PC-9 (cell line): ENCODE measurements at regions not wholly inside any gene's neighbourhood (a gene's known extent, or its start where the extent isn't known, plus 50 kb on each side); places are given as distances from the start of the nearest gene placed in this dataset.
"Not testable (repeated sequence)": the region's sequence is repeated elsewhere in the genome, so short reads cannot be mapped to it uniquely, and the experiment has no call there.

Experiments used
- BruUV-seq: library from RNA; stranded (reverse); fragments of 400-500 nt; replicated peaks from 2 replicates; lab custom pipeline; 2021; lab: Mats Ljungman, UMichigan
- CTCF ChIA-PET: fragments of 300-600 bp; sonication (Branson Sonifier 250); formaldehyde crosslinking; loops from one replicate; lab custom pipeline; 2022; ENCODE audit warnings: antibody characterized with exemption; lab: Charles Lee
- POLR2A ChIA-PET: fragments of 300-600 bp; sonication (Branson Sonifier 250); formaldehyde crosslinking; loops from one replicate; lab custom pipeline; 2022; ENCODE audit warnings: antibody characterized with exemption; ENCODE audit not compliant: unreplicated experiment; lab: Charles Lee
- DNase-seq, 2 experiments: peaks; one replicate each; pipeline versions ENCODE4 v3.0.0 to v3.0.0-alpha.2; 2015 to 2022; ENCODE audit warnings: mixed read lengths in 1 of 2
- H2AFZ ChIP-seq: fragments of 200-600 bp; sonication (generic); 2 replicates; pipeline ENCODE4 v1.8.1; 2017; ENCODE audit warnings: antibody characterized with exemption
- H3F3A ChIP-seq: fragments of 200-600 bp; sonication (generic); 2 replicates; pipeline ENCODE4 v1.8.1; 2017; ENCODE audit warnings: antibody characterized with exemption, mild to moderate bottlenecking, low read depth; ENCODE audit not compliant: insufficient read depth
- H3K27ac ChIP-seq: fragments of 200-600 bp; sonication (generic); 2 replicates; pipeline ENCODE4 v1.6.1; 2016; ENCODE audit warnings: mixed run types
- H3K27me3 ChIP-seq: fragments of 200-600 bp; sonication (generic); 2 replicates; pipeline ENCODE4 v1.6.1; 2016; ENCODE audit warnings: low read depth, mixed run types; ENCODE audit not compliant: insufficient read depth
- H3K36me3 ChIP-seq: fragments of 200-600 bp; sonication (generic); 2 replicates; pipeline ENCODE4 v1.6.1; 2016; ENCODE audit warnings: low read depth, mixed run types
- H3K4me1 ChIP-seq: fragments of 200-600 bp; sonication (generic); replicated peaks from 2 replicates; pipeline ENCODE4 v1.6.1; 2016; ENCODE audit warnings: mixed run types; ENCODE audit not compliant: insufficient read depth
- H3K4me2 ChIP-seq: fragments of 200-600 bp; sonication (generic); 2 replicates; pipeline ENCODE4 v1.6.1; 2017; ENCODE audit warnings: mixed run types
- H3K4me3 ChIP-seq: fragments of 200-600 bp; sonication (generic); 2 replicates; pipeline ENCODE4 v1.6.1; 2016; ENCODE audit warnings: mixed run types
- H3K79me2 ChIP-seq: fragments of 200-600 bp; sonication (generic); 2 replicates; pipeline ENCODE4 v1.6.1; 2017; ENCODE audit warnings: low read depth, mixed run types
- H3K9me2 ChIP-seq: fragments of 200-600 bp; sonication (generic); 2 replicates; pipeline ENCODE4 v1.8.1; 2017; ENCODE audit warnings: mild to moderate bottlenecking; ENCODE audit not compliant: insufficient read depth
- H3K9me3 ChIP-seq: fragments of 200-600 bp; sonication (generic); 2 replicates; pipeline ENCODE4 v1.8.1; 2016; ENCODE audit warnings: low read depth; ENCODE audit not compliant: insufficient read depth
- H4K20me1 ChIP-seq: fragments of 200-600 bp; sonication (generic); 2 replicates; pipeline ENCODE4 v1.8.1; 2017; ENCODE audit not compliant: insufficient read depth
- EZH2 ChIP-seq: fragments of 200-600 bp; sonication (generic); IDR thresholded peaks from 2 replicates; pipeline ENCODE4 v1.8.0; 2017; ENCODE audit warnings: antibody characterized with exemption, low read depth
- intact Hi-C: fragments of 100-400 bp; cut with micrococcal nuclease; formaldehyde crosslinking; loops from one replicate; pipeline ENCODE4 v1.10.0; 2022; ENCODE audit not compliant: unreplicated experiment
- TF ChIP-seq, protein P1 (sequence below): fragments of 200-600 bp; sonication (generic); conservative IDR thresholded peaks from 2 replicates; pipeline ENCODE4 v1.6.1; 2017; ENCODE audit warnings: mixed run types, antibody characterized with exemption, mild to moderate bottlenecking, moderate library complexity

GRCh38 chr20:56706867-56707360, 77.8 kb downstream of the TFAP2C start:
- TF ChIP-seq, protein P1, sequence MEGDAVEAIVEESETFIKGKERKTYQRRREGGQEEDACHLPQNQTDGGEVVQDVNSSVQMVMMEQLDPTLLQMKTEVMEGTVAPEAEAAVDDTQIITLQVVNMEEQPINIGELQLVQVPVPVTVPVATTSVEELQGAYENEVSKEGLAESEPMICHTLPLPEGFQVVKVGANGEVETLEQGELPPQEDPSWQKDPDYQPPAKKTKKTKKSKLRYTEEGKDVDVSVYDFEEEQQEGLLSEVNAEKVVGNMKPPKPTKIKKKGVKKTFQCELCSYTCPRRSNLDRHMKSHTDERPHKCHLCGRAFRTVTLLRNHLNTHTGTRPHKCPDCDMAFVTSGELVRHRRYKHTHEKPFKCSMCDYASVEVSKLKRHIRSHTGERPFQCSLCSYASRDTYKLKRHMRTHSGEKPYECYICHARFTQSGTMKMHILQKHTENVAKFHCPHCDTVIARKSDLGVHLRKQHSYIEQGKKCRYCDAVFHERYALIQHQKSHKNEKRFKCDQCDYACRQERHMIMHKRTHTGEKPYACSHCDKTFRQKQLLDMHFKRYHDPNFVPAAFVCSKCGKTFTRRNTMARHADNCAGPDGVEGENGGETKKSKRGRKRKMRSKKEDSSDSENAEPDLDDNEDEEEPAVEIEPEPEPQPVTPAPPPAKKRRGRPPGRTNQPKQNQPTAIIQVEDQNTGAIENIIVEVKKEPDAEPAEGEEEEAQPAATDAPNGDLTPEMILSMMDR = no peak
- no peak for TF ChIP-seq EZH2
- POLR2A ChIA-PET = no interaction called here
- H3K4me1 ChIP-seq = peaks cover 11% of the 10 kb centered on the region
- CTCF ChIA-PET = no interaction called here
- H3F3A ChIP-seq = peaks cover 9% of the 10 kb centered on the region; the same call in 1 of the 2 replicates
- no TSS peak for BruUV-seq
- intact Hi-C loops = no loop called here
- H3K27me3 ChIP-seq = no peaks in the 10 kb centered on the region
- H3K4me2 ChIP-seq = no peak overlapping the region
- H3K36me3 ChIP-seq = no peaks in the 10 kb centered on the region
- no peak overlapping the region for H3K4me3 ChIP-seq
- no peak for DNase-seq
- H3K9me3 ChIP-seq = no peaks in the 10 kb centered on the region
- H3K79me2 ChIP-seq = no peaks in the 10 kb centered on the region
- no peaks in the 10 kb centered on the region for H4K20me1 ChIP-seq
- H2AFZ ChIP-seq = no peak overlapping the region
- no peaks in the 10 kb centered on the region for H3K9me2 ChIP-seq
- no peak overlapping the region for H3K27ac ChIP-seq

DNA sequence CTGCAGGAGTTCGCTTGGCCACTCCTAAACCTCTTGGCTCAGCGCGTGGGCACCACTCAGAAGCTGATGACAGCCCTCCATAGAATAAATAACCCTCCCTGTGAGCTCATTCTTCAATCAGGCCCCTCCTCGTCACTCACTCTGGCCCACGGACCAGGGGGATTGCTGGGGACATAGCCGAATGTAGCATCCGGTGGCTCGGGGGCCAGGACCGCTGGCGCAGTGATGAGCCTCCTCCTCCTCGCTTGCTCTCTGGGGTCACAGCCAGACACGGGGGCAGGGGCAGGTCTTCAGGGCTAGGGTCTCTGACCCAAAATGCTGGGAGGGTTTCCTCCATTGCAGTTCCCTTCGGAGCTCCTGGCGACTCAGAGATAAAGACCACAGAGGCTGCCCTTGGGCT, 79.9 kb downstream of the TFAP2C start:
- Histone ChIP-seq H3K9me2 (no peaks in the 10 kb centered on the region), H3K27ac (no peak overlapping the region), H4K20me1 (no peaks in the 10 kb centered on the region), H3F3A (peaks cover 11% of the 10 kb centered on the region; the same call in 1 of the 2 replicates), H3K4me1 (peaks cover 20% of the 10 kb centered on the region), H3K9me3 (no peaks in the 10 kb centered on the region), H3K79me2 (no peaks in the 10 kb centered on the region), H3K36me3 (no peaks in the 10 kb centered on the region), H3K4me2 (no peak overlapping the region), H3K4me3 (no peak overlapping the region), H3K27me3 (no peaks in the 10 kb centered on the region), H2AFZ (no peak overlapping the region)
- TF ChIP-seq EZH2 = no peak
- TF ChIP-seq, protein P1 = no peak
- CTCF ChIA-PET = no interaction called here
- intact Hi-C loops = no loop called here
- DNase-seq = no peak
- BruUV-seq = no TSS peak
- POLR2A ChIA-PET = no interaction called here

DNA sequence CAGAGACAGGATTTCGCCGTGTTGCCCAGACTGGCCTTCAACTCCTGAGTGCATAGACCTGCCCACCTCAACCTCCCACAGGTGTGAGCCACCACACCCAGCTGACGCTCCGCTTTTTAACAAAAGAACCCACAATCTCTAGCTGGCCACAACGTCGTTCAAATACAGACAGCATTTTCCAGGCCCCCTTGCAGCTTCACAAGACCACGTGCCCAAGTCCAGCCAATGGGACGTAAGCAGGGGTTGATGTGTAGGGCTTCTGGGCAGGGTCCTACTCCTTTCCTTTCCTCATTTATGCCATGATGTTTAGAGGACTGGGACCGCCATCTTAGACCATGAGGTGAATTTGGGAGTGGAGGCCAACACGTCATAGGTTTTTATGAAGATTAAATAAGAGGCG, 81.0 kb downstream of the TFAP2C start:
- ChIA-PET POLR2A (no interaction called here), CTCF (no interaction called here)
- Histone ChIP-seq H3K79me2 (no peaks in the 10 kb centered on the region), H3K4me1 (peaks cover 20% of the 10 kb centered on the region), H3K4me3 (no peak overlapping the region), H3K9me3 (no peaks in the 10 kb centered on the region), H3K36me3 (no peaks in the 10 kb centered on the region), H4K20me1 (no peaks in the 10 kb centered on the region), H3K27ac (no peak overlapping the region), H2AFZ (no peak overlapping the region), H3K4me2 (no peak overlapping the region), H3F3A (peaks cover 11% of the 10 kb centered on the region; the same call in 1 of the 2 replicates), H3K27me3 (no peaks in the 10 kb centered on the region), H3K9me2 (no peaks in the 10 kb centered on the region)
- no TSS peak for BruUV-seq
- DNase-seq = no peak
- intact Hi-C loops = no loop called here
- TF ChIP-seq, protein P1 = no peak
- TF ChIP-seq EZH2 = no peak

DNA sequence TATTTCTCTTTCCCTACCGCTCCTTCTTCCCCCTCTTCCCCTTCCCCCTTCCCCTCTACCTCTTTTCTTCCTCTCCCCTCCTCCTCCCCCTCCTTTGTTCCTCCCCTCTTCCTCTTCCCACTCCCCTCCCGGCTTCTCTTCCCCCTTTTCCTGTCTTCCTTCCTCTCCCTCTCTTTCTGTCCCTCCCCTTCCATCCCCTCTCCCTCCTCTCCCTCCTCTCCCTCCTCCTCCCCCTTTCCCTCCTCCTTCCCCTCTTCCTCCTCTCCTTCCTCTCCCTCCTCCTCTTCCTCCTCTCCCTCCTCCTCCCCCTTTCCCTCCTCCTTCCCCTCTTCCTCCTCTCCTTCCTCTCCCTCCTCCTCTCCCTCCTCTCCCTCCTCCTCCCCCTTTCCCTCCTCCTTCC, 81.5 kb downstream of the TFAP2C start:
- H3K9me2 ChIP-seq, H3K27me3 ChIP-seq, H4K20me1 ChIP-seq, H3K4me3 ChIP-seq, DNase-seq, BruUV-seq, intact Hi-C loops, CTCF ChIA-PET, H3K79me2 ChIP-seq, H3K36me3 ChIP-seq, H2AFZ ChIP-seq, H3K4me2 ChIP-seq, H3K9me3 ChIP-seq: not testable (repeated sequence)
- peak overlapping the region; percentile 64; the same call in 1 of the 2 replicates for H3K27ac ChIP-seq
- H3F3A ChIP-seq = peaks cover 11% of the 10 kb centered on the region; the same call in 1 of the 2 replicates
- peaks cover 20% of the 10 kb centered on the region for H3K4me1 ChIP-seq
- POLR2A ChIA-PET = interaction anchor here (0.6 kb wide), 1 partner anchor 83 kb away, joined by 3 read pairs; no protein-coding TSS in a partner anchor
